Activated T-helper 2 cell treated with anti-CD3 and anti-CD28 coated beads, Interferon-gamma antibody, Interleukin-2, Interleukin-4, amounts not matched to agents 10 μg/mL and 5 μg/mL and 100 μg/mL, durations not matched to agents 14 hours and 24 hours and 36 hours (primary cell): ENCODE measurements at regions not wholly inside any gene's neighbourhood (a gene's known extent, or its start where the extent isn't known, plus 50 kb on each side); places are given as distances from the start of the nearest gene placed in this dataset.

ENCODE experiments used
- DNase-seq: peaks from one replicate; pipeline ENCODE4 v3.0.0; 2021; ENCODE audit warnings: low spot score
- H3K27ac Mint-ChIP-seq: one replicate; pipeline ENCODE4 v1.8.0; 2021; ENCODE audit warnings: mixed read lengths
- H3K27me3 Mint-ChIP-seq: one replicate; pipeline ENCODE4 v1.8.0; 2021; ENCODE audit warnings: low read depth, mixed read lengths
- H3K36me3 Mint-ChIP-seq: one replicate; pipeline ENCODE4 v1.8.0; 2021; ENCODE audit warnings: low read depth, mixed read lengths
- H3K4me1 Mint-ChIP-seq: one replicate; pipeline ENCODE4 v1.8.0; 2021; ENCODE audit warnings: low read depth, mixed read lengths
- H3K4me3 Mint-ChIP-seq: one replicate; pipeline ENCODE4 v1.8.0; 2021; ENCODE audit warnings: low read depth, mild to moderate bottlenecking, moderate library complexity, mixed read lengths
- H3K9me3 Mint-ChIP-seq: one replicate; pipeline ENCODE4 v1.8.0; 2021; ENCODE audit warnings: mixed read lengths
- intact Hi-C: fragments of 100-400 bp; cut with micrococcal nuclease; formaldehyde crosslinking; loops from one replicate; pipeline ENCODE4 v1.15.1; 2023

DNA sequence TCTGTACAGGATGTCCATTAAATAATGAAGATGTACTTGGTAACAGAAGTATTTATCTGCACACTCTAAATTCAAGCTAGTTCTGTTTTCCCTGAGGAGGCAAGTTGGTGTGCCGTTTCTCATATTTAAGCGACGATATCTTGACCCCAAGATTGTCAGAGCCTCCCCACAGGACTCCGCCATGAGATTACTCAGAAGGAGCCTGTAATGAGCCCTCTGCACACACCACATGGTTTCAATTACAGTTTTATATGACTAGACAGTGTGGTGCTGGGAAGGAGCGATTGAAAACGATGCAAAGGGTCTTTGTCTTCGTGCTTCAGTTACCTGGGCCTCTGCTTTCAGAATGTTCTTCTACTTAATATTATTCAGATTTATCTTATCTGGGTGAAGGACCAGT is 840.4 kb upstream of the WWC1 start:
- no peak for DNase-seq
- no peak overlapping the region for H3K27ac Mint-ChIP-seq
- no peak overlapping the region for H3K4me3 Mint-ChIP-seq
- no peaks in the 10 kb centered on the region for H3K9me3 Mint-ChIP-seq
- no peaks in the 10 kb centered on the region for H3K4me1 Mint-ChIP-seq
- H3K27me3 Mint-ChIP-seq, result no peaks in the 10 kb centered on the region
- no peaks in the 10 kb centered on the region for H3K36me3 Mint-ChIP-seq
- intact Hi-C loops, result no loop called here

DNA sequence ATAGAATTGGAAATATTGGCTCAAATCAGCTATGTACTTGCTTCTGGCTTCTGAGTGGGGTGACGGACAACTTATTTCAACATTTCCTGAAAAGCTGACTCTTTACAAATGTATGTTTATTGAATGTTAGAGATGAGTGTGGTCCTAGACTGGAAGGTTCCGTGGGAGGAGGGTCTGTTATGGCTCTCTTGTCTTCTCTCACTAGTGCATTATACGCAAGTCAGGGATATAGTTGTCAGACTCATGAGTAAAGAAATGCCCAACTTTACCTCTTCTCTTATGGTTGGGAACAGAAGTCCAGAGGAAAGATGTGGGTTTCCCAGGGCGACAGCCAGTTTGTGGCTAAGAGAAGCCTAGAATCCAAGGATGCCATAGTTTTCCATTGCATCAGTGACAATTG is 839.3 kb upstream of the WWC1 start:
- no peaks in the 10 kb centered on the region for H3K27me3 Mint-ChIP-seq
- intact Hi-C loops, result no loop called here
- no peaks in the 10 kb centered on the region for H3K36me3 Mint-ChIP-seq
- H3K4me3 Mint-ChIP-seq, result no peak overlapping the region
- no peaks in the 10 kb centered on the region for H3K4me1 Mint-ChIP-seq
- H3K27ac Mint-ChIP-seq, result no peak overlapping the region
- no peaks in the 10 kb centered on the region for H3K9me3 Mint-ChIP-seq
- DNase-seq, result no peak

DNA sequence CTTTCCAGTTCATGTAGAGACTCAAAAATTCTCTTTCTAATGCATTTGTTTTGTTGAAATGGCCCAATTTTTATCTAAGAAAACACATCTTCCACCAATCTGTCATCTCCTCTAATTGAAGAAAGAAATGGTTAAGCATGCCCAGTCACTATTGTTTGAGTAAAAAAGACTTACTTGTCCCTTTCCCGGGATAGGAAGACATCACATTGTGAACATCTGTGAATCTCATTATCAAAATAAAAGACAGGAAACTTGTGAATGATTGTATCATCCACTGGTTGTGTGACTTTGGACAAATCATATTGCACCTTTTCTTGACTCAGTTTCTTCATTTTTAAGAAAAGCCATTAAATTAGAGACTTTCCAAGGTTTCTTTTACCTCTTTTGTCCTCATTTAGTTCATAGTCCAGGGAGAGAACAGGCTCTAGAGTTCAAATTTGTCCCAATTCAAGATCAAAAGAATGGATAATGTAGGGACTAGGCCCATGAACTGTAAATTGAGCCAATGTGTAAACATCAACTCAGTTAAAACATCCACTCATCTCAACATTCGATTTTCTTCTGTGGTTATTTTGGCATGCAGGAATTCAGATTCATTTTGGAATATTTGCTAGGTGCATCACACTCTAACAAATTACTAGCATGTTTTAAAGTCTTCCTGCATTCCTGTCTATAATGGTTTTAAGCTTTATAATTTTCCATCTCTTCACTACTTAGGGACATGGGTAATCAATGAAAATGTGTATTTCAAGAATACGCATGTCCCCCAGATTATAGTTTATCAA is 838.0 kb upstream of the WWC1 start:
- Mint-ChIP-seq H3K9me3 (no peaks in the 10 kb centered on the region), H3K27me3 (no peaks in the 10 kb centered on the region), H3K4me1 (no peaks in the 10 kb centered on the region), H3K27ac (no peak overlapping the region), H3K36me3 (no peaks in the 10 kb centered on the region), H3K4me3 (no peak overlapping the region)
- intact Hi-C loops, result no loop called here
- no peak for DNase-seq

DNA sequence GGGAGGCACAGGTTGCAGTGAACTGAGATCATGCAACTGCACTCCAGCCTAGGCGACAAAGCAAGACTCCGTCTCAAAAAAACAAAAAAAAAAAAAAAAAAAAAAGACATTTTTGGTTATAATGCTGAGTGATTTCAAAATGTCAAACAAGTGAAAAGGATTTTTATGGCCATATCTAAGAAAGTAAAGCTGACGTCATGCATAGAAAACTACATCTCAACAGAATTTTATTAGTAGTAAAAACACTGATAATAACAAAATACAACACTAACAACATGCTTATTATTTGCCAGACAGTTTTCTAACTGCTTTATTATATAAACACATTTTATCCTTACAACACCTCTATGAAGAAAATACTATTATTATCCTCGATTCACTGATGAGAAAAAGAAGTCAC is 833.0 kb upstream of the WWC1 start:
- H3K4me3 Mint-ChIP-seq, result no peak overlapping the region
- no peak overlapping the region for H3K27ac Mint-ChIP-seq
- H3K4me1 Mint-ChIP-seq, result no peaks in the 10 kb centered on the region
- no peaks in the 10 kb centered on the region for H3K27me3 Mint-ChIP-seq
- H3K36me3 Mint-ChIP-seq, result no peaks in the 10 kb centered on the region
- intact Hi-C loops, result no loop called here
- H3K9me3 Mint-ChIP-seq, result peaks cover 5% of the 10 kb centered on the region
- DNase-seq, result no peak

DNA sequence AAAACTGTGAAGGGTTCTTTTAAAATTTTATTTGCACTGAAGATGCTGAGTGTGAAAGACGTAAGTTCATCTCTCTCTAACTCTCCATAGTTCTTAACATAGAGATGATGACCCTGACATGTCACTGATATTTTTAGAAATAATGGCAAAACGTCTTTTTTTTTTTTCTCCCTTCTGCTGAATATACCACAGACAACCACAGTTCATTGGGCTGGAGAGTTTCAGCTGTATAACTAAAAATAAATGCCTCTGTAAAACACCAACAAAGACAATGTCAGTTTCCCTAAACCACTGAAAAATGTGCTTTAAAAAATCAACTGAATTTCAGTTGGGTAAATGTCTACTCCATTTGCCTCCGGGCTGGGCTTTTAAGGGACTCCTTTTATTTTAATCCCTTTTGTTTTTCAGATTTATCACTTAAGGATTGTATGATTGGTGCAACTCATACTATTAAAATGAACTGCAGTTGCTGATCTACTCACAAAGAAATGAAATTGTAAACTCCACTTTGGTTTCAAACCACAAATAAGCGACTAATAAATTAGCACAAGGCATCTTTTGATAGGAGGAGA is 830.9 kb upstream of the WWC1 start:
- DNase-seq, result no peak
- H3K27ac Mint-ChIP-seq, result no peak overlapping the region
- peaks cover 5% of the 10 kb centered on the region for H3K9me3 Mint-ChIP-seq
- intact Hi-C loops, result no loop called here
- no peaks in the 10 kb centered on the region for H3K36me3 Mint-ChIP-seq
- no peaks in the 10 kb centered on the region for H3K27me3 Mint-ChIP-seq
- H3K4me3 Mint-ChIP-seq, result no peak overlapping the region
- H3K4me1 Mint-ChIP-seq, result no peaks in the 10 kb centered on the region

DNA sequence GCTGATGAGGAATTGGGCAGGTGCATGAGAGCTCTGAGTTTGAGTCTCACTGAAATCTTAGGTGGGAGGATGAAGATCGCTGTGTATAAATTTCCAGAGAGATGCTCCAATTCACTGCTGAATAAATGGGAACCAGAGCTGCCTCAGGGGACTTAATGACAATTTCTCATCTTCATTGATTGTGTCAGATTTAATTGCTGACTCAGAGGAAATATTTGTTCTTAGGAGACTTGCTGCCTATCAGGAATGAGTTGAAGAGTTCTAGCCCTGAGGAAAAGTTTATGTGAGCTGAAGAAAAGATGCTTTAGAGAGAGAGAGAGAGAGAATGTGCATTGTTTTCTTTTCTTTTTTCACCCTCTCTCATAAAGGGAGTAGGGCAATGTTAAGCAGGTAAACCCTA is 827.5 kb upstream of the WWC1 start:
- Mint-ChIP-seq H3K27ac (no peak overlapping the region), H3K27me3 (no peaks in the 10 kb centered on the region), H3K36me3 (no peaks in the 10 kb centered on the region), H3K4me3 (no peak overlapping the region), H3K9me3 (peaks cover 11% of the 10 kb centered on the region), H3K4me1 (no peaks in the 10 kb centered on the region)
- intact Hi-C loops, result no loop called here
- no peak for DNase-seq

DNA sequence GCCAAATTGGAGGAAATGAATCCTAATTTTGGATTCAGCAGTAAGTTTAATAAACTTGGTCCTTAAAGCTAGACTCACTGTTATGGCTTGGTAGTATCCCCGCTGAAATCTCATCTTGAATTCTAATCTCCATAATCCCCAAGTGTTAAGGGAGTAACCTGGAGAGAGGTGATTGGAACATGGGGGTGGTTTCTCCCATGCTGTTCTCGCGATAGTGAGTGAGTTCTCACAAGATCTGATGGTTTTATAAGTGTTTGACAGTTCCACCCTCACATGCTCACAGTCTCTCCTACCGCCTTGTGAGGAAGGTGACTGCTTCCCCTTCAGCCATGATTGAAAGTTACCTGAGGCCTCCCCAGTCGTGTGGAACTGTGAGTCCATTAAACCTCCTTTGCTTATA is 824.5 kb upstream of the WWC1 start:
- intact Hi-C loops, result no loop called here
- no peak for DNase-seq
- no peaks in the 10 kb centered on the region for H3K36me3 Mint-ChIP-seq
- peaks cover 11% of the 10 kb centered on the region for H3K9me3 Mint-ChIP-seq
- no peak overlapping the region for H3K27ac Mint-ChIP-seq
- no peaks in the 10 kb centered on the region for H3K4me1 Mint-ChIP-seq
- H3K4me3 Mint-ChIP-seq, result no peak overlapping the region
- no peaks in the 10 kb centered on the region for H3K27me3 Mint-ChIP-seq

DNA sequence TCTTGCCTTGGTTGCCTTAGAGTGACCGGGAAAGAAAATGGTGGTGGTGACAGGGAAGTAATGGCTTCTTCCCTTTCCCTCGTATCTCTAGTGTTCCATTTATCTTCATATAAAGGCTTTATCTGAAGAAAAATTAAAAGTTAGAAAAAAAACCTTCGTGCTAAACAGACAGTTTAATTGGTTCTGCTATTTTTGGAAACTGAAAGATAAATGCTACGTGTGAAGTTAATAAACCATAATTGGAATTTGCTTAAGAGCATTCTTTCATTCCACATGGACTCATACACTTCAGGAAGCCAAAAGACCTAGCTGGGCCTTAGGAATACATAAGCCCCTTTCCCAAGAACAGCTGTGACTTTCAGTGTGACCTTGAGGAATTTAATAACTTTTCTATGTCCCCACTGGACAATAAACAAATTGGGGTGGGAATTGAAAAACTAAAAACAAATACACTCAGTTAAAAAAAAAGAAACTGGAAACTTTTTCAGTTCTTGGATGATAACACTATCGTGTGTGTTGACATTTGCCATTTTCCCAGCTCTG is 818.8 kb upstream of the WWC1 start:
- Mint-ChIP-seq H3K9me3 (no peaks in the 10 kb centered on the region), H3K36me3 (no peaks in the 10 kb centered on the region), H3K27me3 (no peaks in the 10 kb centered on the region), H3K4me1 (no peaks in the 10 kb centered on the region), H3K4me3 (no peak overlapping the region), H3K27ac (no peak overlapping the region)
- no peak for DNase-seq
- intact Hi-C loops, result no loop called here

DNA sequence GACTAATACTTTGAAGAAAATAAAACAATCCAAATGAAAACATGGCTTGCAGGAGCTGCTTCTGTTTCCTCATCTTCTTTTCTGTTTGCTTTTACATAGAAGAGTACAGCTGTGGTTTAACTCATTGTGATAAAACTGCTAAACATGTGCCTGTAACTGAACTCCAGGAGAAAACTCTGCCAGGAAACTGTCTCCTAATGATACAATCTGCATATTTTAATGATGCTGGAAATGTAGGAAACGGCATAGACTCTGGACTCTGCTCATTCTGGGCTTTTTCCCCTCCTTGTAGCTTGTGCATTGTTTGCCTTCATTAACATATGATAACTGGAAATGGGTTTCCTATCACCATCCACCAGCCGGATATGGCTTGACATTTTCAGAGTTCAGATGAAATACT is 813.3 kb upstream of the WWC1 start:
- Mint-ChIP-seq H3K27me3 (no peaks in the 10 kb centered on the region), H3K36me3 (no peaks in the 10 kb centered on the region), H3K27ac (no peak overlapping the region), H3K9me3 (peaks cover 5% of the 10 kb centered on the region), H3K4me3 (no peak overlapping the region), H3K4me1 (no peaks in the 10 kb centered on the region)
- intact Hi-C loops, result no loop called here
- no peak for DNase-seq

DNA sequence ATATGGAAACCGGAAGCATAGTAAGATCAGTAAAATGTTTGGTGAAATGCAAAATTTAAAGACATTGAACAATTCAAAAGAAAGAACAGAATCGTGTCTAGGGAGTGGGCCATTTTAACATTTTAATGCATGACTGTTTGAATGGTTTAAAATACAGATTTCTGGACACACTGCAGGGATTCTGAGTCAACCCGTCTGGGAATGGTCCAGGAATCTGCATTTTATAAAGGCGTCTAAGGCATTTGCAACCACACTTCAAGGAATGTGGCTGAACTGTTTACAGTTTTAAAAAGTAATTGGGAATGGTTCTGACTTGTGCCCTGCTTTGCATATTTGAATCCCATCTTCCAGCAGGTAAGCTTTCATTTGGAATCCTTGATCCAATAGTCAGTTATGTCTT is 811.7 kb upstream of the WWC1 start:
- Mint-ChIP-seq H3K27me3 (no peaks in the 10 kb centered on the region), H3K27ac (no peak overlapping the region), H3K9me3 (peaks cover 6% of the 10 kb centered on the region), H3K36me3 (no peaks in the 10 kb centered on the region), H3K4me3 (no peak overlapping the region), H3K4me1 (no peaks in the 10 kb centered on the region)
- no peak for DNase-seq
- intact Hi-C loops, result no loop called here

DNA sequence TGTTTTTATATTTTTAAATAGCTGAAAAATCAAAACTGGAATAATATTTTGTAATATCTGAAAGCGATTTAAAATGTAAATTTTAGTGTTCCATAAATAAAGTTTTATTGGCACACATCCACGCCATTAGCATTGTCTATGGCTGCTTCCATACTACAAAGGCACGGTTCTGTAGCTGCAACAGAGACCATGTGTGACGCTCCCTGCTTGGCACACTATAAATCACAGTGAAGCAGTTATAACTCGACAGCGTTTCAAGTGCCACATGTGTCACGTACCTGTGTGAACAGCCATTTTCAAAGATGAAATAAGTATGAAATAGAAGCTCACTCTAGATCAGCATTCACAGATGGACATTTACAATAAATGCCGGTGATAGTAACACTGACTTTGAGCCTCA is 810.1 kb upstream of the WWC1 start:
- DNase-seq, result no peak
- Mint-ChIP-seq H3K4me1 (no peaks in the 10 kb centered on the region), H3K9me3 (peaks cover 6% of the 10 kb centered on the region), H3K4me3 (no peak overlapping the region), H3K36me3 (no peaks in the 10 kb centered on the region), H3K27ac (no peak overlapping the region), H3K27me3 (no peaks in the 10 kb centered on the region)
- intact Hi-C loops, result no loop called here

DNA sequence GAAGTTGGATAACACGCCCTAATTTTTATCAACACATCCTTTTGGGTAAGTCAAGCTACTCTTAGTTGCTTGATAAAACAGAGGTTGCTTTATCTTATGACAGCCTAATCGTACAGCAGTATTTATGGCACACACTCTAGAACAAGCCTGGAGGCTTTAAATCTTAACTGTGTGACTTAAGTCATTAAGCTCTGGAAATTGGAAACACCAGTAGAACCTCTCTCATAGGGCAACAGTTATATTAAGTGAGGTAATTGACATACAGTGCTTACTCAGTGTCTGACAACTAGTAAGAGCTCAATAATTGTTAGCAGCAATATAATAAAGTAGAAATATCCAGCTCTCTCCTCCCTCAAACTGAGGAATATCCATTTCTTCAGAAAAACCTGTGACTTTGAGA is 808.9 kb upstream of the WWC1 start:
- Mint-ChIP-seq H3K4me1 (no peaks in the 10 kb centered on the region), H3K4me3 (no peak overlapping the region), H3K27me3 (no peaks in the 10 kb centered on the region), H3K9me3 (peaks cover 6% of the 10 kb centered on the region), H3K27ac (no peak overlapping the region), H3K36me3 (no peaks in the 10 kb centered on the region)
- intact Hi-C loops, result no loop called here
- no peak for DNase-seq

DNA sequence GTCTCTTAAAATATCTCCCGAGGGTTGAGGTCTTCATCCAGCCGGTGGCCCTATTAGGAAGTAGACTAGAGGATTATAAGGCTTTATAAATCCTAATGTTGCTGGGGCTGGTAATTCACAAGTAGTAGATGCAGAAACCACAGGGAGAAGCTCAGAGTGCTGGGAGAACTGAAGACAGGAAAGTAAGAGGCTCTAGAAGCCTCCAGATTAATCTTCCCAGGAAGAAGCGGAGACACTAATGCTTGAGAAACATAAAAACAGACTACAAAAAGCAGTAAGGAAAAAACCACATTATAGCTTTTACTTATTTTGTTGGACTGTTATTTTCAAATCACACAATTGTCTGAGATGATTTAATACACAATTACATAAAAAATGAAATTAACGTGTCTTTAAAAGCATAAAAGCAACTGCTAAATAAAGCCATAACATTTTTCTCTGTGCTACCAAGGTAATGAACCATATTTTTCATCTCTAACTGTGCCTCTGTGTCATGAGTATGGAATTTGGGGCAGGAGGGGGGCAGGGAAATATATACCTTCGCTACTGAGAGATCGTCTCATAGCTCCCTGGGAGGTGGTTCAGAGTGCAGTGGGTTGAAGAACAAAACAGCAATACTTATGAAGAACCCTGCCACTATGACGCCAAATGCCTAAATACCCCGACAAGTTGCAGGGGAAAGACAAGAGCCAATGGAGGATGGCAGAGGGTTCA is 806.2 kb upstream of the WWC1 start:
- Mint-ChIP-seq H3K4me3 (no peak overlapping the region), H3K27me3 (no peaks in the 10 kb centered on the region), H3K36me3 (no peaks in the 10 kb centered on the region), H3K9me3 (peaks cover 6% of the 10 kb centered on the region), H3K27ac (no peak overlapping the region), H3K4me1 (no peaks in the 10 kb centered on the region)
- intact Hi-C loops, result no loop called here
- DNase-seq, result no peak
